GM23338 (cell line): ENCODE measurements at regions not wholly inside any gene's neighbourhood (a gene's known extent, or its start where the extent isn't known, plus 50 kb on each side); places are given as distances from the start of the nearest gene placed in this dataset.

ENCODE experiments used
- CREB1 ChIP-seq: fragments of 250-450 bp; sonication (Bioruptor Pico); IDR thresholded peaks from 2 replicates; pipeline ENCODE4 v1.5.0; 2020; ENCODE audit warnings: low read depth, mild to moderate bottlenecking, moderate library complexity
- EZH2 ChIP-seq: fragments of 200-600 bp; sonication (generic); IDR thresholded peaks from one replicate; pipeline ENCODE4 v1.8.0; 2017; ENCODE audit warnings: antibody characterized with exemption, mild to moderate bottlenecking, low read depth; ENCODE audit not compliant: unreplicated experiment
- EZH2phosphoT487 ChIP-seq: fragments of 200-600 bp; sonication (generic); IDR thresholded peaks from one replicate; pipeline ENCODE4 v1.8.1; 2018; ENCODE audit warnings: antibody characterized with exemption; ENCODE audit not compliant: unreplicated experiment
- JUNB ChIP-seq: IDR thresholded peaks from one replicate; pipeline ENCODE4 v1.6.1; 2016; ENCODE audit warnings: antibody characterized with exemption; ENCODE audit not compliant: unreplicated experiment
- NANOG ChIP-seq: IDR thresholded peaks from 2 replicates; pipeline ENCODE4 v1.6.1; 2016; ENCODE audit warnings: antibody characterized with exemption, borderline replicate concordance
- POLR2AphosphoS5 ChIP-seq: IDR thresholded peaks from 2 replicates; pipeline ENCODE4 v1.6.1; 2016; ENCODE audit warnings: antibody characterized with exemption, low read depth
- REST ChIP-seq: IDR thresholded peaks from one replicate; pipeline ENCODE4 v1.6.1; 2018; ENCODE audit warnings: antibody characterized with exemption; ENCODE audit not compliant: unreplicated experiment
- ZNF114 ChIP-seq: fragments of 250-450 bp; sonication (Bioruptor Pico); IDR thresholded peaks from 2 replicates; pipeline ENCODE4 v1.5.0; 2020; ENCODE audit warnings: mild to moderate bottlenecking, moderate library complexity
- ZNF331 ChIP-seq: fragments of 250-450 bp; sonication (Bioruptor Pico); IDR thresholded peaks from 2 replicates; pipeline ENCODE4 v1.5.0; 2020; ENCODE audit warnings: low read depth, mild to moderate bottlenecking, moderate library complexity
- TF ChIP-seq, protein P1 (sequence below), 2 experiments: fragments of 200-600 bp in 1 of 2; sonication (generic) in 1 of 2; conservative IDR thresholded peaks; 2 replicates each; pipeline versions ENCODE4 v1.5.1 to v1.6.1; 2016 to 2017; ENCODE audit warnings: antibody characterized with exemption in 2 of 2, low read depth in 2 of 2, mild to moderate bottlenecking in 2 of 2, moderate library complexity in 1 of 2

- TF ChIP-seq POLR2AphosphoS5 (no peak), CREB1 (CRISPR knock-in tag) (no peak), REST (no peak), EZH2 (no peak), NANOG (no peak), EZH2phosphoT487 (no peak), ZNF114 (CRISPR knock-in tag) (no peak), JUNB (no peak), ZNF331 (CRISPR knock-in tag) (no peak)
- TF ChIP-seq, protein P1, sequence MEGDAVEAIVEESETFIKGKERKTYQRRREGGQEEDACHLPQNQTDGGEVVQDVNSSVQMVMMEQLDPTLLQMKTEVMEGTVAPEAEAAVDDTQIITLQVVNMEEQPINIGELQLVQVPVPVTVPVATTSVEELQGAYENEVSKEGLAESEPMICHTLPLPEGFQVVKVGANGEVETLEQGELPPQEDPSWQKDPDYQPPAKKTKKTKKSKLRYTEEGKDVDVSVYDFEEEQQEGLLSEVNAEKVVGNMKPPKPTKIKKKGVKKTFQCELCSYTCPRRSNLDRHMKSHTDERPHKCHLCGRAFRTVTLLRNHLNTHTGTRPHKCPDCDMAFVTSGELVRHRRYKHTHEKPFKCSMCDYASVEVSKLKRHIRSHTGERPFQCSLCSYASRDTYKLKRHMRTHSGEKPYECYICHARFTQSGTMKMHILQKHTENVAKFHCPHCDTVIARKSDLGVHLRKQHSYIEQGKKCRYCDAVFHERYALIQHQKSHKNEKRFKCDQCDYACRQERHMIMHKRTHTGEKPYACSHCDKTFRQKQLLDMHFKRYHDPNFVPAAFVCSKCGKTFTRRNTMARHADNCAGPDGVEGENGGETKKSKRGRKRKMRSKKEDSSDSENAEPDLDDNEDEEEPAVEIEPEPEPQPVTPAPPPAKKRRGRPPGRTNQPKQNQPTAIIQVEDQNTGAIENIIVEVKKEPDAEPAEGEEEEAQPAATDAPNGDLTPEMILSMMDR (conservative IDR thresholded peaks at IDR 0.05; ENCODE audit: low read depth in 2 of 2), result no peak
Measured at GRCh38 chr5:120091376-120091948, 372.6 kb upstream of the PRR16 start.
